22Rv1 (cell line): ENCODE measurements at regions not wholly inside any gene's neighbourhood (a gene's known extent, or its start where the extent isn't known, plus 50 kb on each side); places are given as distances from the start of the nearest gene placed in this dataset.

Source experiments
- ZFX ChIP-seq: fragments of 450-650 bp; IDR thresholded peaks from 2 replicates; pipeline ENCODE4 v1.6.1; 2017; ENCODE audit warnings: antibody characterized with exemption, borderline replicate concordance
- TF ChIP-seq, protein P1 (sequence below): fragments of 450-650 bp; IDR thresholded peaks from 2 replicates; pipeline ENCODE4 v1.5.1; 2017; ENCODE audit warnings: mild to moderate bottlenecking

DNA sequence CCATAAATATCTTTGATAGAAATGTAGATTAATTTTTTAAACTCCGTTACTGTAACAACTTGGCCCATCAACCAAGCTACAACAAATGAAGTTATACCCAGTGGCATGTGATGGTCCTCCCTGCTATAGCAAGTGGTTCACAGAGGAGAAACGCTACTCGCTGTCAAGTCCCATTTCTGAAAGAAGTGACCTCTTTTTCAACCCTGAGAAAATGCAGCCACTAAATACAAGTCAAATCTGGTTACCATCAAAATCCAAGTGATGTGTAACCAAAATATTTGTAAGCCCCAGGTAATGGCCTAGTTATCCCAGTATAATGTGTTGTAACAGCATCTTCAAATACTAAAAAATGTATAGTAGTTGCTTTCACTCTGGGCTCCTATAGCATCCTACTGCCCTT is 151.8 kb downstream of the MIS18A start:
- TF ChIP-seq, protein P1, sequence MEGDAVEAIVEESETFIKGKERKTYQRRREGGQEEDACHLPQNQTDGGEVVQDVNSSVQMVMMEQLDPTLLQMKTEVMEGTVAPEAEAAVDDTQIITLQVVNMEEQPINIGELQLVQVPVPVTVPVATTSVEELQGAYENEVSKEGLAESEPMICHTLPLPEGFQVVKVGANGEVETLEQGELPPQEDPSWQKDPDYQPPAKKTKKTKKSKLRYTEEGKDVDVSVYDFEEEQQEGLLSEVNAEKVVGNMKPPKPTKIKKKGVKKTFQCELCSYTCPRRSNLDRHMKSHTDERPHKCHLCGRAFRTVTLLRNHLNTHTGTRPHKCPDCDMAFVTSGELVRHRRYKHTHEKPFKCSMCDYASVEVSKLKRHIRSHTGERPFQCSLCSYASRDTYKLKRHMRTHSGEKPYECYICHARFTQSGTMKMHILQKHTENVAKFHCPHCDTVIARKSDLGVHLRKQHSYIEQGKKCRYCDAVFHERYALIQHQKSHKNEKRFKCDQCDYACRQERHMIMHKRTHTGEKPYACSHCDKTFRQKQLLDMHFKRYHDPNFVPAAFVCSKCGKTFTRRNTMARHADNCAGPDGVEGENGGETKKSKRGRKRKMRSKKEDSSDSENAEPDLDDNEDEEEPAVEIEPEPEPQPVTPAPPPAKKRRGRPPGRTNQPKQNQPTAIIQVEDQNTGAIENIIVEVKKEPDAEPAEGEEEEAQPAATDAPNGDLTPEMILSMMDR, result no peak
- TF ChIP-seq ZFX, result no peak
